Activated CD4-positive, CD25-positive, alpha-beta regulatory T cell treated with anti-CD3 and anti-CD28 coated beads, Interleukin-2, amount 50 U/mL, for 16 hours (primary cell): ENCODE measurements at regions not wholly inside any gene's neighbourhood (a gene's known extent, or its start where the extent isn't known, plus 50 kb on each side); places are given as distances from the start of the nearest gene placed in this dataset.
A peak's percentile ranks its signal among the peaks of the same experiment; 100 is the strongest.
"Not testable (repeated sequence)": the region's sequence is repeated elsewhere in the genome, so short reads cannot be mapped to it uniquely, and the experiment has no call there.

Experiments used
- DNase-seq: peaks from one replicate; pipeline ENCODE4 v3.0.0-alpha.2; 2020; ENCODE audit warnings: low read depth, low spot score

GRCh38 chr3:188974856-188975599 lies 196.7 kb upstream of the TPRG1 start:
- DNase-seq, result no peak

GRCh38 chr3:188975600-188976314 lies 196.0 kb upstream of the TPRG1 start:
- DNase-seq, result no peak

GRCh38 chr3:188976407-188976806 lies 195.4 kb upstream of the TPRG1 start:
- no peak for DNase-seq

- DNase-seq, result no peak
Observed at GRCh38 chr3:188978421-188979171, 193.2 kb upstream of the TPRG1 start.

GRCh38 chr3:188979248-188979647 lies 192.5 kb upstream of the TPRG1 start:
- no peak for DNase-seq

- no peak for DNase-seq
Observed at GRCh38 chr3:188979669-188980310, 192.0 kb upstream of the TPRG1 start.

GRCh38 chr3:188993181-188993580 lies 178.6 kb upstream of the TPRG1 start:
- DNase-seq, result no peak

GRCh38 chr3:189001559-189001958 lies 170.2 kb upstream of the TPRG1 start:
- DNase-seq, result no peak

GRCh38 chr3:189003410-189003809 lies 168.4 kb upstream of the TPRG1 start:
- no peak for DNase-seq

- DNase-seq, result no peak
Observed at GRCh38 chr3:189013224-189013888, 158.4 kb upstream of the TPRG1 start.

- no peak for DNase-seq
Observed at GRCh38 chr3:189014526-189014925, 157.2 kb upstream of the TPRG1 start.

- not testable (repeated sequence) for DNase-seq
Observed at GRCh38 chr3:189022576-189023466, 148.9 kb upstream of the TPRG1 start.

GRCh38 chr3:189025866-189026265 lies 145.9 kb upstream of the TPRG1 start:
- no peak for DNase-seq

- no peak for DNase-seq
Observed at GRCh38 chr3:189027626-189028155, 144.1 kb upstream of the TPRG1 start.

GRCh38 chr3:189038773-189039745 lies 132.7 kb upstream of the TPRG1 start:
- DNase-seq, result no peak

- no peak for DNase-seq
Observed at GRCh38 chr3:189040656-189041335, 131.0 kb upstream of the TPRG1 start.

- peak; percentile 59 for DNase-seq
Observed at GRCh38 chr3:189041482-189042090, 130.2 kb upstream of the TPRG1 start.

GRCh38 chr3:189042832-189043231 lies 128.9 kb upstream of the TPRG1 start:
- no peak for DNase-seq
